ENCODE measurements at regions not wholly inside any gene's neighbourhood (a gene's known extent, or its start where the extent isn't known, plus 50 kb on each side); places are given as distances from the start of the nearest gene placed in this dataset.

DNA sequence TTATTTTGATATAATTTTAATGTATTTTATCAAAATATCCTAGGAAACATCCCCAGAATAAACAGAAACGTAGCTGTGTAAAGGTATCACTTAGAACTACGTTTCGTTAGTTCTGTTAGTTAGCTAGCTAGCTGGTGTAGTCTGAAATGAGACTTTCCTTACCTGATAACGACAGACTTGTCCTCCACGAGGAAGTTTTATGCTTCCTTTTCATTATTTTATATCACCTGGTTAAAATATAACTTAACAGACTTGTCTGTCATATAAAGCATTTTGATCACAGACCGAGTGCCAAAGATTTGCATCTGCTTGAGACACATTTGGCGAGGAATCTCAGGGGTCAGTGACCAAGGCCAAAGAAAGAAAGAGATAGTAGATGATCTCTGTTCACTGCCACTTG lies 829.5 kb downstream of the VGLL3 start:
- H2AFZ ChIP-seq (ENCODE audit: low read length): no peak overlapping the region
- H3K4me3 ChIP-seq (replicated peaks in 1 of 4; ENCODE audit: control extremely low read depth in 1 of 4, insufficient read depth in 1 of 4, low read depth in 3 of 4, low read length in 4 of 4): no peak overlapping the region
- no peaks in the 10 kb centered on the region for H3K27me3 ChIP-seq (ENCODE audit: control insufficient read depth, insufficient read depth, low read length)
- H3K27ac ChIP-seq (ENCODE audit: insufficient read depth, low read length): no peak overlapping the region
- H3K9me3 ChIP-seq (ENCODE audit: control insufficient read depth, insufficient read depth, low read depth, low read length): no peaks in the 10 kb centered on the region
- H3K79me2 ChIP-seq (ENCODE audit: control insufficient read depth, insufficient read depth, low read length): no peaks in the 10 kb centered on the region
- H3K36me3 ChIP-seq (ENCODE audit: control insufficient read depth, insufficient read depth, low read length): no peaks in the 10 kb centered on the region
- H4K20me1 ChIP-seq (ENCODE audit: control insufficient read depth, extremely low read depth, insufficient read depth, low read length): no peaks in the 10 kb centered on the region
- no peak for DNase-seq (ENCODE audit: low read depth in 2 of 2)
- no peaks in the 10 kb centered on the region for H3K4me1 ChIP-seq (ENCODE audit: control insufficient read depth, extremely low read depth, insufficient read depth, low read length)
- no peak overlapping the region for H3K4me2 ChIP-seq (ENCODE audit: extremely low read depth, insufficient read depth, low read length)
- H3K9ac ChIP-seq (ENCODE audit: insufficient read depth, low read length): no peak overlapping the region
- TF ChIP-seq EZH2 (IDR thresholded peaks at IDR 0.05; ENCODE audit: low read length, missing control alignments) (no peak), CTCF (conservative IDR thresholded peaks at IDR 0.05 in 1 of 2, IDR thresholded peaks at IDR 0.05 in 1 of 2; ENCODE audit: low read depth in 1 of 2, low read length in 2 of 2) (no peak)

GRCh38 chr3:86152620-86153019 lies 838.3 kb downstream of the VGLL3 start:
- DNase-seq (ENCODE audit: low read depth in 2 of 2): no peak

GRCh38 chr3:86149054-86149453 lies 841.9 kb downstream of the VGLL3 start:
- Histone ChIP-seq H3K79me2 (ENCODE audit: control insufficient read depth, insufficient read depth, low read length) (no peaks in the 10 kb centered on the region), H3K4me2 (ENCODE audit: extremely low read depth, insufficient read depth, low read length) (no peak overlapping the region), H3K27me3 (ENCODE audit: control insufficient read depth, insufficient read depth, low read length) (no peaks in the 10 kb centered on the region), H3K4me3 (replicated peaks in 1 of 4; ENCODE audit: control extremely low read depth in 1 of 4, insufficient read depth in 1 of 4, low read depth in 3 of 4, low read length in 4 of 4) (no peak overlapping the region), H3K9ac (ENCODE audit: insufficient read depth, low read length) (no peak overlapping the region), H3K4me1 (ENCODE audit: control insufficient read depth, extremely low read depth, insufficient read depth, low read length) (no peaks in the 10 kb centered on the region), H4K20me1 (ENCODE audit: control insufficient read depth, extremely low read depth, insufficient read depth, low read length) (no peaks in the 10 kb centered on the region), H3K9me3 (ENCODE audit: control insufficient read depth, insufficient read depth, low read depth, low read length) (no peaks in the 10 kb centered on the region), H3K36me3 (ENCODE audit: control insufficient read depth, insufficient read depth, low read length) (no peaks in the 10 kb centered on the region), H2AFZ (ENCODE audit: low read length) (no peak overlapping the region), H3K27ac (ENCODE audit: insufficient read depth, low read length) (no peak overlapping the region)
- DNase-seq (ENCODE audit: low read depth in 2 of 2): no peak
- TF ChIP-seq CTCF (conservative IDR thresholded peaks at IDR 0.05 in 1 of 2, IDR thresholded peaks at IDR 0.05 in 1 of 2; ENCODE audit: low read depth in 1 of 2, low read length in 2 of 2) (no peak), EZH2 (IDR thresholded peaks at IDR 0.05; ENCODE audit: low read length, missing control alignments) (no peak)

More at GRCh38 chr3:86152620-86153019, 838.3 kb downstream of the VGLL3 start:
- Histone ChIP-seq H3K27ac (ENCODE audit: insufficient read depth, low read length) (no peak overlapping the region), H4K20me1 (ENCODE audit: control insufficient read depth, extremely low read depth, insufficient read depth, low read length) (no peaks in the 10 kb centered on the region), H3K27me3 (ENCODE audit: control insufficient read depth, insufficient read depth, low read length) (no peaks in the 10 kb centered on the region), H3K4me3 (replicated peaks in 1 of 4; ENCODE audit: control extremely low read depth in 1 of 4, insufficient read depth in 1 of 4, low read depth in 3 of 4, low read length in 4 of 4) (no peak overlapping the region), H3K4me1 (ENCODE audit: control insufficient read depth, extremely low read depth, insufficient read depth, low read length) (no peaks in the 10 kb centered on the region), H3K36me3 (ENCODE audit: control insufficient read depth, insufficient read depth, low read length) (no peaks in the 10 kb centered on the region), H3K4me2 (ENCODE audit: extremely low read depth, insufficient read depth, low read length) (no peak overlapping the region), H3K9ac (ENCODE audit: insufficient read depth, low read length) (no peak overlapping the region), H3K9me3 (ENCODE audit: control insufficient read depth, insufficient read depth, low read depth, low read length) (no peaks in the 10 kb centered on the region), H3K79me2 (ENCODE audit: control insufficient read depth, insufficient read depth, low read length) (no peaks in the 10 kb centered on the region), H2AFZ (ENCODE audit: low read length) (no peak overlapping the region)
- TF ChIP-seq CTCF (conservative IDR thresholded peaks at IDR 0.05 in 1 of 2, IDR thresholded peaks at IDR 0.05 in 1 of 2; ENCODE audit: low read depth in 1 of 2, low read length in 2 of 2): no peak
- no peak for TF ChIP-seq EZH2 (IDR thresholded peaks at IDR 0.05; ENCODE audit: low read length, missing control alignments)
